Peyer's patch (tissue), 4 donors: ENCODE measurements at regions not wholly inside any gene's neighbourhood (a gene's known extent, or its start where the extent isn't known, plus 50 kb on each side); places are given as distances from the start of the nearest gene placed in this dataset.

Source experiments
- DNase-seq, 3 donors: peaks; one replicate each; pipeline ENCODE4 v3.0.0-alpha.2; 2017 to 2019
- H3K27ac ChIP-seq, 4 donors: fragments of 200-600 bp; sonication (generic); one replicate each; pipeline ENCODE4 v1.5.1; 2016 to 2019
- H3K27me3 ChIP-seq, 2 donors: fragments of 200-600 bp; sonication (generic); one replicate each; pipeline ENCODE4 v1.5.1; 2019
- H3K36me3 ChIP-seq, 3 donors: fragments of 200-600 bp; sonication (generic); one replicate each; pipeline ENCODE4 v1.5.1; 2016 to 2019
- H3K4me1 ChIP-seq, 4 donors: fragments of 200-600 bp; sonication (generic); one replicate each; pipeline ENCODE4 v1.5.1; 2016 to 2019
- H3K4me3 ChIP-seq, 4 donors: fragments of 200-600 bp; sonication (generic); 1 replicate in 3 of 4; 2 replicates in 1 of 4; pipeline ENCODE4 v1.5.1; 2016 to 2019; ENCODE audit warnings: mild to moderate bottlenecking in 1 of 4
- H3K9me3 ChIP-seq, 4 donors: fragments of 200-600 bp; sonication (generic); one replicate each; pipeline ENCODE4 v1.5.1; 2016 to 2019; ENCODE audit warnings: mild to moderate bottlenecking in 1 of 4
- CTCF ChIP-seq, 6 experiments: fragments of 450-650 bp in 4 of 6; fragments of 200-600 bp in 2 of 6; sonication (generic) in 1 of 6; IDR thresholded peaks; one replicate each; pipeline ENCODE4 v1.5.1; 2017 to 2019; ENCODE audit warnings: antibody characterized with exemption in 6 of 6, mild to moderate bottlenecking in 3 of 6, moderate library complexity in 1 of 6
- POLR2A ChIP-seq, 2 donors: fragments of 450-650 bp; IDR thresholded peaks; one replicate each; pipeline ENCODE4 v1.5.1; 2017; ENCODE audit warnings: antibody characterized with exemption in 2 of 2, mild to moderate bottlenecking in 2 of 2, moderate library complexity in 2 of 2

- no peak for DNase-seq
- Histone ChIP-seq H3K9me3 (no peaks in the 10 kb centered on the region), H3K27me3 (no peaks in the 10 kb centered on the region), H3K4me1 (no peaks in the 10 kb centered on the region), H3K27ac (no peak overlapping the region), H3K36me3 (no peaks in the 10 kb centered on the region), H3K4me3 (peak overlapping the region in 1 of 4 donors; percentile 6)
- TF ChIP-seq CTCF (IDR thresholded peaks at IDR 0.05) (no peak), POLR2A (IDR thresholded peaks at IDR 0.05) (no peak)
Measured at GRCh38 chr12:92277795-92278194, 132.1 kb upstream of the BTG1 start.

GRCh38 chr12:92276276-92276675, 130.6 kb upstream of the BTG1 start:
- Histone ChIP-seq H3K36me3 (no peaks in the 10 kb centered on the region), H3K27me3 (no peaks in the 10 kb centered on the region), H3K27ac (no peak overlapping the region), H3K4me3 (no peak overlapping the region), H3K9me3 (no peaks in the 10 kb centered on the region), H3K4me1 (no peaks in the 10 kb centered on the region)
- no peak for DNase-seq
- no peak for TF ChIP-seq POLR2A (IDR thresholded peaks at IDR 0.05)
- no peak for TF ChIP-seq CTCF (IDR thresholded peaks at IDR 0.05)

GRCh38 chr12:92275443-92276154, 130.0 kb upstream of the BTG1 start:
- no peaks in the 10 kb centered on the region for H3K9me3 ChIP-seq
- no peaks in the 10 kb centered on the region for H3K36me3 ChIP-seq
- no peak overlapping the region for H3K27ac ChIP-seq
- DNase-seq, result no peak
- H3K27me3 ChIP-seq, result no peaks in the 10 kb centered on the region
- H3K4me1 ChIP-seq, result no peaks in the 10 kb centered on the region
- no peak overlapping the region for H3K4me3 ChIP-seq
- TF ChIP-seq POLR2A (IDR thresholded peaks at IDR 0.05) (no peak), CTCF (IDR thresholded peaks at IDR 0.05) (no peak)

DNA sequence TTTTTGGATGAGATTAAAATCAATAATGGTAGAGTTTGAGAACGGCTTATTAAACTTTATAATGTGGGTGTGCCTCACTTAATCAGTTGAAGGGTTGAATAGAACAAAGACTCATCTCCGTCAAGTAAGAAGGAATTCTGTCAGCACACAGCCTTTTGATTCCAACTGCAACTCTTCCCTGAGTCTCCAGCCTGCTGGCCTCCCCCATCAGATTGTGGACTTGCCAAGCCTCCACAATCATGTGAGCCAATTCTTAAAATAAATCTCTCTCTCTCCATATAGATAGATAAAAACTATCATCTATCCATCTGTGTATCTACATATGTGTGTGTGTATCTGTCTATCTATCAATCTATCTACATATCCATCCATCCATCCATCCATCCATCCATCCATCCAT, 127.4 kb upstream of the BTG1 start:
- no peak for TF ChIP-seq POLR2A (IDR thresholded peaks at IDR 0.05)
- TF ChIP-seq CTCF (IDR thresholded peaks at IDR 0.05), result no peak
- no peak overlapping the region for H3K4me3 ChIP-seq
- H3K27ac ChIP-seq, result no peak overlapping the region
- H3K27me3 ChIP-seq, result no peaks in the 10 kb centered on the region
- H3K36me3 ChIP-seq, result no peaks in the 10 kb centered on the region
- DNase-seq, result no peak
- H3K9me3 ChIP-seq, result no peaks in the 10 kb centered on the region
- no peaks in the 10 kb centered on the region for H3K4me1 ChIP-seq

DNA sequence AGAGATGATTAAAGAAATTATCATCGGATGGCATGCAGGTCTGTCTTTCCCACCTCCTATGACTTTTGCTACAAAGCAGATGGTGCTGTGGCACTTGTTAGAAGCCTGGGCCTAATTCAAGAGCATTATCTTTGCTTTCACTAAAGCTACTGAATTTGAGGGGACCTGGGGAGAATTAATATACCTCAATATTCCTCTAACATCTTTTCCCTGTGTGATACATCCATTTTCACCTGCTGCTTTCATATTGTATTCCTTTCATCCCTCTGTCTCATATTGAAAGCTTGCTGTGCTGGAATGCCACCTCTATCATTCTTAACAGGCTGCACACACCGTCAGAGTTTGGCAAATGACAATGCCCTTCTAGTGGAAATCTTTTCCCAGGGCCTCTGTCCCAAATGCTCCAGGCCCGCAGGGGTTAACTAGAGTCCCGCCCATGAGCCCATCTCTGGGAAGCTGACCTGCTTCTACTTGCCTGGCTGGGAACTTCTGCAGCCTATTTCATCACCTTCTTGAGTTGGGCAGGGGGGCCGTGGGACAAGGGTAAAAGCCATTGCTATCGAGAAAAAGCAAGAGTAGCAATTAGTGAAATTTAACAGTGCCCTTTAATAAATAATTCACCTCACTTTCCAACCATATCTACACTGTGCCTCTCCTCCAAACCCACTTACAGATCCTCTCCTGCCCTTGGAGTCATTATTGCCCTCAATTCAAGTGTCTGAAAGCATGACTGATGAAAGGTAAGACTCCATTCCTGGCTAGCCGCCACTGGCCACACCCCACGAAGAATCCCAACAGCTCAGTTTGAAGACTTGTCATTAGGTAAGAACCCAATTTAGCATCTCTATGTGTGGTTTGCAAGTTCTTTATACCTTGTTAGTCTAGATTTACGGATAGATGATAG, 126.7 kb upstream of the BTG1 start:
- Histone ChIP-seq H3K4me3 (no peak overlapping the region), H3K4me1 (no peaks in the 10 kb centered on the region), H3K36me3 (no peaks in the 10 kb centered on the region), H3K9me3 (no peaks in the 10 kb centered on the region), H3K27ac (no peak overlapping the region), H3K27me3 (no peaks in the 10 kb centered on the region)
- no peak for DNase-seq
- TF ChIP-seq CTCF (IDR thresholded peaks at IDR 0.05) (no peak), POLR2A (IDR thresholded peaks at IDR 0.05) (no peak)
